Progenitor cell of endocrine pancreas (in vitro differentiated cells): ENCODE measurements at regions not wholly inside any gene's neighbourhood (a gene's known extent, or its start where the extent isn't known, plus 50 kb on each side); places are given as distances from the start of the nearest gene placed in this dataset.

Experiments
- DNase-seq: peaks from one replicate; pipeline ENCODE4 v3.0.0; 2021; ENCODE audit warnings: low spot score; ENCODE audit not compliant: unreplicated experiment
- H3K27ac Mint-ChIP-seq: 2 replicates; pipeline ENCODE4 v1.8.0; 2021; ENCODE audit warnings: mild to moderate bottlenecking, moderate library complexity, mixed read lengths
- H3K27me3 Mint-ChIP-seq: 2 replicates; pipeline ENCODE4 v1.8.0; 2021; ENCODE audit warnings: mixed read lengths
- H3K36me3 Mint-ChIP-seq: 2 replicates; pipeline ENCODE4 v1.8.0; 2022; ENCODE audit warnings: mixed read lengths; ENCODE audit not compliant: insufficient read depth
- H3K4me1 Mint-ChIP-seq: 2 replicates; pipeline ENCODE4 v1.8.0; 2021; ENCODE audit warnings: low read depth, mixed read lengths
- H3K4me3 Mint-ChIP-seq: 2 replicates; pipeline ENCODE4 v1.8.0; 2021; ENCODE audit warnings: low read depth, mild to moderate bottlenecking, moderate library complexity, mixed read lengths
- H3K9me3 Mint-ChIP-seq: 2 replicates; pipeline ENCODE4 v1.8.0; 2021; ENCODE audit warnings: low read depth, mixed read lengths
- CTCF ChIP-seq: fragments of 200-600 bp; sonication (generic); IDR thresholded peaks from one replicate; pipeline ENCODE4 v1.5.0; 2021; ENCODE audit warnings: antibody characterized with exemption, mild to moderate bottlenecking; ENCODE audit not compliant: unreplicated experiment

- no peak for TF ChIP-seq CTCF
- H3K27me3 Mint-ChIP-seq = no peaks in the 10 kb centered on the region
- H3K9me3 Mint-ChIP-seq = peaks cover 22% of the 10 kb centered on the region
- no peak for DNase-seq
- no peak overlapping the region for H3K4me3 Mint-ChIP-seq
- H3K4me1 Mint-ChIP-seq = no peaks in the 10 kb centered on the region
- no peaks in the 10 kb centered on the region for H3K36me3 Mint-ChIP-seq
- no peak overlapping the region for H3K27ac Mint-ChIP-seq
Observed at GRCh38 chr2:221874444-221874843, 302.3 kb upstream of the EPHA4 start.

GRCh38 chr2:221857719-221858118 lies 285.6 kb upstream of the EPHA4 start:
- TF ChIP-seq CTCF = no peak
- H3K4me3 Mint-ChIP-seq = no peak overlapping the region
- no peak overlapping the region for H3K27ac Mint-ChIP-seq
- DNase-seq = no peak
- peaks cover under 1% of the 10 kb centered on the region for H3K9me3 Mint-ChIP-seq
- no peaks in the 10 kb centered on the region for H3K27me3 Mint-ChIP-seq
- H3K4me1 Mint-ChIP-seq = no peaks in the 10 kb centered on the region
- H3K36me3 Mint-ChIP-seq = no peaks in the 10 kb centered on the region

GRCh38 chr2:221853297-221853696 lies 281.2 kb upstream of the EPHA4 start:
- H3K27me3 Mint-ChIP-seq = peaks cover 3% of the 10 kb centered on the region
- H3K36me3 Mint-ChIP-seq = no peaks in the 10 kb centered on the region
- no peak for DNase-seq
- no peak overlapping the region for H3K4me3 Mint-ChIP-seq
- no peaks in the 10 kb centered on the region for H3K9me3 Mint-ChIP-seq
- no peak for TF ChIP-seq CTCF
- peaks cover 2% of the 10 kb centered on the region for H3K4me1 Mint-ChIP-seq
- H3K27ac Mint-ChIP-seq = no peak overlapping the region

- H3K9me3 Mint-ChIP-seq = no peaks in the 10 kb centered on the region
- DNase-seq = no peak
- H3K27me3 Mint-ChIP-seq = peaks cover 3% of the 10 kb centered on the region
- H3K4me1 Mint-ChIP-seq = peaks cover 2% of the 10 kb centered on the region
- no peak overlapping the region for H3K27ac Mint-ChIP-seq
- no peak for TF ChIP-seq CTCF
- no peak overlapping the region for H3K4me3 Mint-ChIP-seq
- no peaks in the 10 kb centered on the region for H3K36me3 Mint-ChIP-seq
Observed at GRCh38 chr2:221851531-221852045, 279.5 kb upstream of the EPHA4 start.

GRCh38 chr2:221850076-221850475 lies 278.0 kb upstream of the EPHA4 start:
- no peaks in the 10 kb centered on the region for H3K9me3 Mint-ChIP-seq
- no peak for TF ChIP-seq CTCF
- H3K36me3 Mint-ChIP-seq = no peaks in the 10 kb centered on the region
- no peak overlapping the region for H3K4me3 Mint-ChIP-seq
- no peak overlapping the region for H3K27ac Mint-ChIP-seq
- DNase-seq = no peak
- peaks cover 3% of the 10 kb centered on the region for H3K27me3 Mint-ChIP-seq
- peaks cover 3% of the 10 kb centered on the region for H3K4me1 Mint-ChIP-seq
